ENCODE measurements at regions not wholly inside any gene's neighbourhood (a gene's known extent, or its start where the extent isn't known, plus 50 kb on each side); places are given as distances from the start of the nearest gene placed in this dataset.

GRCh38 chr3:117700573-117701360 is 991.2 kb downstream of the TUSC7 start:
- TF ChIP-seq CTCF (IDR thresholded peaks at IDR 0.05), result no peak
- CTCF ChIA-PET, result no interaction called here
- ATAC-seq (ENCODE audit: low read depth), result no peak
- POLR2A ChIA-PET, result no interaction called here
- Mint-ChIP-seq H3K27ac (no peak overlapping the region), H3K4me1 (no peaks in the 10 kb centered on the region), H3K36me3 (ENCODE audit: low read depth) (no peaks in the 10 kb centered on the region), H3K9me3 (no peaks in the 10 kb centered on the region), H3K4me3 (no peak overlapping the region), H3K27me3 (no peaks in the 10 kb centered on the region)
- DNase-seq, result no peak
- intact Hi-C loops (cut with micrococcal nuclease), result no loop called here

- ATAC-seq (ENCODE audit: low read depth), result no peak
- Mint-ChIP-seq H3K36me3 (ENCODE audit: low read depth) (no peaks in the 10 kb centered on the region), H3K27ac (no peak overlapping the region), H3K4me3 (no peak overlapping the region), H3K27me3 (no peaks in the 10 kb centered on the region), H3K9me3 (no peaks in the 10 kb centered on the region), H3K4me1 (no peaks in the 10 kb centered on the region)
- intact Hi-C loops (cut with micrococcal nuclease), result no loop called here
- no peak for DNase-seq
- ChIA-PET CTCF (no interaction called here), POLR2A (no interaction called here)
- TF ChIP-seq CTCF (IDR thresholded peaks at IDR 0.05), result no peak
Observed at GRCh38 chr3:117705011-117705410, 995.4 kb downstream of the TUSC7 start.

- no peak overlapping the region for H3K27ac Mint-ChIP-seq
- no peak for DNase-seq
- ATAC-seq (ENCODE audit: low read depth), result no peak
Observed at GRCh38 chr3:117706037-117706436, 996.5 kb downstream of the TUSC7 start.

GRCh38 chr3:117706756-117707155 is 997.2 kb downstream of the TUSC7 start:
- Mint-ChIP-seq H3K4me3 (no peak overlapping the region), H3K27ac (no peak overlapping the region), H3K4me1 (no peaks in the 10 kb centered on the region), H3K36me3 (ENCODE audit: low read depth) (no peaks in the 10 kb centered on the region), H3K9me3 (no peaks in the 10 kb centered on the region), H3K27me3 (no peaks in the 10 kb centered on the region)
- ChIA-PET POLR2A (no interaction called here), CTCF (no interaction called here)
- DNase-seq (no peak), ATAC-seq (ENCODE audit: low read depth) (no peak)
- no peak for TF ChIP-seq CTCF (IDR thresholded peaks at IDR 0.05)
- intact Hi-C loops (cut with micrococcal nuclease), result no loop called here

More at GRCh38 chr3:117706037-117706436, 996.5 kb downstream of the TUSC7 start:
- Mint-ChIP-seq H3K36me3 (ENCODE audit: low read depth) (no peaks in the 10 kb centered on the region), H3K9me3 (no peaks in the 10 kb centered on the region), H3K4me3 (no peak overlapping the region), H3K4me1 (no peaks in the 10 kb centered on the region), H3K27me3 (no peaks in the 10 kb centered on the region)
- no peak for TF ChIP-seq CTCF (IDR thresholded peaks at IDR 0.05)
- intact Hi-C loops (cut with micrococcal nuclease), result no loop called here
- CTCF ChIA-PET, result no interaction called here
- POLR2A ChIA-PET, result no interaction called here

DNA sequence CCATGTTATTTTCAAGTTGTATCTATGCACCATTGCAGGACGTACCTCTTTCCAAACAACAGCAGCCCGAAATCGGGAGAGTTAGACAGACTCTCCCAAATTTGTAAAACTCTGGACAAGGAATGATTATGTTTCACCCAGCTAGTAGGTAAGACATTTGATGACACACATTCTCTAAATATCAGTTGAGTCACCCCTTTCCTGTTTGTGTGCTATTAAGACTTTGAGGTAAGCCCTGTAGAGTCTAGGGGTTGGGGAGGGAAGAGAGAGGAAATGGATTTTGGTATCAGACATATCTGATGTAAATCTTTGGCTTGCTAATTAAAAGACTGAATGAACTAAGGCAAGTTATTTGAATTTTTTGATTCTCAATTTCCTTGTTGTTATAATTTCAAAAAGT is 999.0 kb downstream of the TUSC7 start:
- POLR2A ChIA-PET, result no interaction called here
- CTCF ChIA-PET, result no interaction called here
- intact Hi-C loops (cut with micrococcal nuclease), result no loop called here
- H3K27ac Mint-ChIP-seq, result no peak overlapping the region
- DNase-seq (no peak), ATAC-seq (ENCODE audit: low read depth) (no peak)
- H3K27me3 Mint-ChIP-seq, result no peaks in the 10 kb centered on the region
- H3K36me3 Mint-ChIP-seq (ENCODE audit: low read depth), result no peaks in the 10 kb centered on the region
- H3K4me1 Mint-ChIP-seq, result no peaks in the 10 kb centered on the region
- no peak for TF ChIP-seq CTCF (IDR thresholded peaks at IDR 0.05)
- no peak overlapping the region for H3K4me3 Mint-ChIP-seq
- no peaks in the 10 kb centered on the region for H3K9me3 Mint-ChIP-seq
